ENCODE measurements at regions not wholly inside any gene's neighbourhood (a gene's known extent, or its start where the extent isn't known, plus 50 kb on each side); places are given as distances from the start of the nearest gene placed in this dataset.
"Not testable (repeated sequence)": the region's sequence is repeated elsewhere in the genome, so short reads cannot be mapped to it uniquely, and the experiment has no call there.

- CTCF ChIA-PET, result no interaction called here
- no peaks in the 10 kb centered on the region for H3K36me3 Mint-ChIP-seq
- no peaks in the 10 kb centered on the region for H3K27me3 Mint-ChIP-seq
- H3K27ac Mint-ChIP-seq, result no peak overlapping the region
- H3K9me3 Mint-ChIP-seq (ENCODE audit: low read depth), result peaks cover 10% of the 10 kb centered on the region
- H3K4me3 Mint-ChIP-seq, result no peak overlapping the region
- no peaks in the 10 kb centered on the region for H3K4me1 Mint-ChIP-seq
- DNase-seq (no peak), ATAC-seq (no peak)
These were observed 270.6 kb upstream of the GALNTL6 start for GRCh38 chr4:171542640-171543039.

GRCh38 chr4:171538601-171539100 lies 274.6 kb upstream of the GALNTL6 start:
- no peaks in the 10 kb centered on the region for H3K4me1 Mint-ChIP-seq
- H3K27ac Mint-ChIP-seq, result no peak overlapping the region
- H3K36me3 Mint-ChIP-seq, result no peaks in the 10 kb centered on the region
- no peak for ATAC-seq
- CTCF ChIA-PET, result no interaction called here
- H3K27me3 Mint-ChIP-seq, result no peaks in the 10 kb centered on the region
- H3K9me3 Mint-ChIP-seq (ENCODE audit: low read depth), result peaks cover 10% of the 10 kb centered on the region
- no peak overlapping the region for H3K4me3 Mint-ChIP-seq
- no peak for DNase-seq

GRCh38 chr4:171534391-171534790 lies 278.8 kb upstream of the GALNTL6 start:
- no peak for ATAC-seq
- no peaks in the 10 kb centered on the region for H3K4me1 Mint-ChIP-seq
- no peaks in the 10 kb centered on the region for H3K36me3 Mint-ChIP-seq
- H3K4me3 Mint-ChIP-seq, result no peak overlapping the region
- CTCF ChIA-PET, result no interaction called here
- H3K27ac Mint-ChIP-seq, result no peak overlapping the region
- peaks cover 10% of the 10 kb centered on the region for H3K9me3 Mint-ChIP-seq (ENCODE audit: low read depth)
- DNase-seq, result no peak
- H3K27me3 Mint-ChIP-seq, result no peaks in the 10 kb centered on the region

- Mint-ChIP-seq H3K4me1 (no peaks in the 10 kb centered on the region), H3K27me3 (no peaks in the 10 kb centered on the region), H3K36me3 (no peaks in the 10 kb centered on the region), H3K27ac (no peak overlapping the region), H3K9me3 (ENCODE audit: low read depth) (peaks cover 6% of the 10 kb centered on the region), H3K4me3 (no peak overlapping the region)
- ATAC-seq (no peak), DNase-seq (no peak)
- CTCF ChIA-PET, result no interaction called here
These were observed 280.2 kb upstream of the GALNTL6 start for GRCh38 chr4:171532968-171533367.

GRCh38 chr4:171524903-171525302 lies 288.3 kb upstream of the GALNTL6 start:
- ATAC-seq (no peak), DNase-seq (no peak)
- no peak overlapping the region for H3K4me3 Mint-ChIP-seq
- H3K27me3 Mint-ChIP-seq, result no peaks in the 10 kb centered on the region
- CTCF ChIA-PET, result no interaction called here
- no peaks in the 10 kb centered on the region for H3K4me1 Mint-ChIP-seq
- no peaks in the 10 kb centered on the region for H3K36me3 Mint-ChIP-seq
- H3K27ac Mint-ChIP-seq, result no peak overlapping the region
- peaks cover 6% of the 10 kb centered on the region for H3K9me3 Mint-ChIP-seq (ENCODE audit: low read depth)

GRCh38 chr4:171521726-171522125 lies 291.5 kb upstream of the GALNTL6 start:
- CTCF ChIA-PET, result no interaction called here
- no peaks in the 10 kb centered on the region for H3K4me1 Mint-ChIP-seq
- no peak overlapping the region for H3K27ac Mint-ChIP-seq
- ATAC-seq, result no peak
- no peak for DNase-seq
- no peaks in the 10 kb centered on the region for H3K36me3 Mint-ChIP-seq
- no peaks in the 10 kb centered on the region for H3K27me3 Mint-ChIP-seq
- no peak overlapping the region for H3K4me3 Mint-ChIP-seq
- H3K9me3 Mint-ChIP-seq (ENCODE audit: low read depth), result peaks cover 8% of the 10 kb centered on the region

GRCh38 chr4:171519457-171519856 lies 293.7 kb upstream of the GALNTL6 start:
- Mint-ChIP-seq H3K27me3 (no peaks in the 10 kb centered on the region), H3K27ac (no peak overlapping the region), H3K36me3 (no peaks in the 10 kb centered on the region), H3K4me3 (no peak overlapping the region), H3K9me3 (ENCODE audit: low read depth) (peaks cover 8% of the 10 kb centered on the region), H3K4me1 (no peaks in the 10 kb centered on the region)
- ATAC-seq, result no peak
- CTCF ChIA-PET, result no interaction called here
- no peak for DNase-seq

GRCh38 chr4:171517883-171518282 lies 295.3 kb upstream of the GALNTL6 start:
- Mint-ChIP-seq H3K4me3 (no peak overlapping the region), H3K27ac (no peak overlapping the region), H3K4me1 (no peaks in the 10 kb centered on the region), H3K9me3 (ENCODE audit: low read depth) (peaks cover 8% of the 10 kb centered on the region), H3K36me3 (no peaks in the 10 kb centered on the region), H3K27me3 (no peaks in the 10 kb centered on the region)
- DNase-seq (no peak), ATAC-seq (no peak)
- CTCF ChIA-PET, result no interaction called here

GRCh38 chr4:171516694-171517093 lies 296.5 kb upstream of the GALNTL6 start:
- Mint-ChIP-seq H3K36me3 (no peaks in the 10 kb centered on the region), H3K4me3 (no peak overlapping the region), H3K27ac (no peak overlapping the region), H3K9me3 (ENCODE audit: low read depth) (peaks cover 12% of the 10 kb centered on the region), H3K4me1 (no peaks in the 10 kb centered on the region), H3K27me3 (no peaks in the 10 kb centered on the region)
- no peak for ATAC-seq
- DNase-seq, result no peak
- CTCF ChIA-PET, result no interaction called here

GRCh38 chr4:171484681-171485080 lies 328.5 kb upstream of the GALNTL6 start:
- Mint-ChIP-seq H3K27ac (no peak overlapping the region), H3K27me3 (no peaks in the 10 kb centered on the region), H3K4me1 (no peaks in the 10 kb centered on the region), H3K4me3 (no peak overlapping the region), H3K9me3 (ENCODE audit: low read depth) (peaks cover 9% of the 10 kb centered on the region), H3K36me3 (no peaks in the 10 kb centered on the region)
- ATAC-seq (no peak), DNase-seq (no peak)
- CTCF ChIA-PET, result no interaction called here

- no peaks in the 10 kb centered on the region for H3K36me3 Mint-ChIP-seq
- no peaks in the 10 kb centered on the region for H3K27me3 Mint-ChIP-seq
- CTCF ChIA-PET, result no interaction called here
- ATAC-seq, result no peak
- H3K27ac Mint-ChIP-seq, result no peak overlapping the region
- no peak for DNase-seq
- no peaks in the 10 kb centered on the region for H3K4me1 Mint-ChIP-seq
- H3K4me3 Mint-ChIP-seq, result no peak overlapping the region
- H3K9me3 Mint-ChIP-seq (ENCODE audit: low read depth), result peaks cover 3% of the 10 kb centered on the region
These were observed 335.0 kb upstream of the GALNTL6 start for GRCh38 chr4:171478181-171478580.

- H3K4me1 Mint-ChIP-seq; H3K9me3 Mint-ChIP-seq (ENCODE audit: low read depth); H3K27me3 Mint-ChIP-seq; H3K36me3 Mint-ChIP-seq; H3K4me3 Mint-ChIP-seq; H3K27ac Mint-ChIP-seq; ATAC-seq; CTCF ChIA-PET; DNase-seq: not testable (repeated sequence)
These were observed 338.1 kb upstream of the GALNTL6 start for GRCh38 chr4:171475111-171475510.

- Mint-ChIP-seq H3K4me1 (no peaks in the 10 kb centered on the region), H3K9me3 (ENCODE audit: low read depth) (peaks cover 6% of the 10 kb centered on the region), H3K27ac (no peak overlapping the region)
These were observed 340.0 kb upstream of the GALNTL6 start for GRCh38 chr4:171473155-171473554.

GRCh38 chr4:171472230-171472629 lies 341.0 kb upstream of the GALNTL6 start:
- CTCF ChIA-PET, result no interaction called here
- Mint-ChIP-seq H3K27ac (no peak overlapping the region), H3K9me3 (ENCODE audit: low read depth) (peaks cover 9% of the 10 kb centered on the region), H3K4me1 (no peaks in the 10 kb centered on the region), H3K4me3 (no peak overlapping the region), H3K36me3 (no peaks in the 10 kb centered on the region), H3K27me3 (no peaks in the 10 kb centered on the region)
- ATAC-seq (no peak), DNase-seq (no peak)

More at GRCh38 chr4:171473155-171473554, 340.0 kb upstream of the GALNTL6 start:
- CTCF ChIA-PET, result no interaction called here
- no peaks in the 10 kb centered on the region for H3K36me3 Mint-ChIP-seq
- DNase-seq (no peak), ATAC-seq (no peak)
- no peak overlapping the region for H3K4me3 Mint-ChIP-seq
- no peaks in the 10 kb centered on the region for H3K27me3 Mint-ChIP-seq

GRCh38 chr4:171464499-171464898 lies 348.7 kb upstream of the GALNTL6 start:
- Mint-ChIP-seq H3K4me1 (no peaks in the 10 kb centered on the region), H3K27me3 (no peaks in the 10 kb centered on the region), H3K36me3 (no peaks in the 10 kb centered on the region), H3K9me3 (ENCODE audit: low read depth) (peaks cover 4% of the 10 kb centered on the region), H3K4me3 (no peak overlapping the region), H3K27ac (no peak overlapping the region)
- CTCF ChIA-PET, result no interaction called here
- ATAC-seq, result no peak
- no peak for DNase-seq
